NT2/D1 (cell line): ENCODE measurements at regions not wholly inside any gene's neighbourhood (a gene's known extent, or its start where the extent isn't known, plus 50 kb on each side); places are given as distances from the start of the nearest gene placed in this dataset.
"Not testable (repeated sequence)": the region's sequence is repeated elsewhere in the genome, so short reads cannot be mapped to it uniquely, and the experiment has no call there.

Source experiments
- DNase-seq: peaks from one replicate; pipeline ENCODE4 v3.0.0-alpha.2; 2011; ENCODE audit warnings: low read depth, low spot score
- H3K27me3 ChIP-seq: 2 replicates; pipeline ENCODE4 v1.6.0; 2011; ENCODE audit warnings: mild to moderate bottlenecking; ENCODE audit not compliant: insufficient read length, insufficient read depth
- H3K36me3 ChIP-seq: 2 replicates; pipeline ENCODE4 v1.6.1; 2011; ENCODE audit warnings: mild to moderate bottlenecking, low read length, mixed read lengths; ENCODE audit not compliant: insufficient read depth, insufficient read length
- H3K4me1 ChIP-seq: 2 replicates; pipeline ENCODE4 v1.5.1; 2011; ENCODE audit not compliant: insufficient read depth, insufficient read length
- H3K4me3 ChIP-seq: 2 replicates; pipeline ENCODE4 v1.5.1; 2011; ENCODE audit warnings: low read depth; ENCODE audit not compliant: insufficient read length
- H3K9ac ChIP-seq: 2 replicates; pipeline ENCODE4 v1.6.0; 2011; ENCODE audit warnings: low read depth; ENCODE audit not compliant: insufficient read length
- H3K9me3 ChIP-seq: 2 replicates; pipeline ENCODE4 v1.5.1; 2011; ENCODE audit warnings: mild to moderate bottlenecking, low read length; ENCODE audit not compliant: insufficient read depth
- SUZ12 ChIP-seq: IDR thresholded peaks from 2 replicates; pipeline ENCODE4 v1.6.1; 2011; ENCODE audit not compliant: insufficient read length, insufficient read depth; ENCODE audit errors: extremely low read depth
- YY1 ChIP-seq: IDR thresholded peaks from 2 replicates; pipeline ENCODE4 v1.6.1; 2011; ENCODE audit not compliant: insufficient read length, insufficient read depth
- ZNF274 ChIP-seq: IDR thresholded peaks from 2 replicates; pipeline ENCODE4 v1.6.1; 2011; ENCODE audit warnings: mild to moderate bottlenecking, low read depth, low read length

- Histone ChIP-seq H3K36me3 (no peaks in the 10 kb centered on the region), H3K9ac (no peak overlapping the region), H3K27me3 (no peaks in the 10 kb centered on the region), H3K4me1 (no peaks in the 10 kb centered on the region), H3K9me3 (peaks cover 20% of the 10 kb centered on the region), H3K4me3 (no peak overlapping the region)
- TF ChIP-seq SUZ12 (no peak), YY1 (no peak), ZNF274 (no peak)
- DNase-seq: no peak
These were observed 391.4 kb upstream of the NDN start for GRCh38 chr15:24078310-24079029.

DNA sequence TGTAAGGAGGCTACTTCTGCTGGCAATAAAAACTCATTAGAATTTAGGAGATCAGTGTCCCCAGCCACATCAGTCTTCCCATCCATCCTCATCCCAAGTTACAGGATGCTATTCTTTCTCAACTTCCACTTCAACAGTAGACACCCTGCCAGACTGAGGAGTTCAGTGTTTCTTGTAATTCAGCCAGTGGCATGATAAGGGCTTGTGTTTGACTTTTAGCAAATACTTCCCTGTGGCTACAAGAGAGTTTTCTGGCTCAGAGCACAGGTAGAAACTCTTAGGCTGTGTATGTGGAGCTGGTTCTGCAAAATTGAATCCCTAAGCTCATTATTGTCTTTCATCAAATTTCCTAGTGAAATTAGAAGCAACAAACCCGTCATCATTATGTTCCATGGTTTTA is 401.8 kb upstream of the NDN start:
- H3K4me1 ChIP-seq, H3K4me3 ChIP-seq, H3K9ac ChIP-seq, H3K27me3 ChIP-seq, DNase-seq, H3K36me3 ChIP-seq: not testable (repeated sequence)
- H3K9me3 ChIP-seq: peaks cover 11% of the 10 kb centered on the region; the same call in 1 of the 2 replicates

GRCh38 chr15:24101503-24101902 is 414.4 kb upstream of the NDN start:
- H3K9ac ChIP-seq, H3K9me3 ChIP-seq, H3K4me3 ChIP-seq, H3K36me3 ChIP-seq, H3K4me1 ChIP-seq, H3K27me3 ChIP-seq, DNase-seq: not testable (repeated sequence)

DNA sequence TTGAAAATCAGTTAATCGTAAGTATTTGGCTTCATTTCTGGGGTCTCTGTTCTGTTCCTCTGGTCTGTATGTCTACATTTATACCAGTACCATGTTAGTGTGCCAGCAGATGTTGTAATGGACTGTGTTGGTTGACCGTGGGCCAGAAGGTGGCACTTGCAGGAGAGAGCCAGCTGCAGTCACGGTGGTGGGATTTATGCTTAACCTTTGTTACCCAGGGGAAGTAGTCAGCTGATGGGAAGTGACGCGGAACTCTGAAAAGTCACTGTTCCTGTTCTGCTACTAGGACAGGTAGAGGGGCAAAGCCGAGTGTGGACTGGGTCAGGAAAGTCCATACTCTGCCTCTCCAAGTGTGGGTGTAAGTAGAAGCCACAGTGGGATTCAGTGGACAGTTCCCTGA is 420.4 kb upstream of the NDN start:
- H3K27me3 ChIP-seq, H3K9me3 ChIP-seq, H3K4me3 ChIP-seq, DNase-seq, H3K4me1 ChIP-seq, H3K9ac ChIP-seq, H3K36me3 ChIP-seq: not testable (repeated sequence)

GRCh38 chr15:24107948-24108347 is 420.8 kb upstream of the NDN start:
- not testable (repeated sequence) for H3K9ac ChIP-seq, H3K9me3 ChIP-seq, DNase-seq, H3K4me1 ChIP-seq, H3K27me3 ChIP-seq, H3K36me3 ChIP-seq, H3K4me3 ChIP-seq

GRCh38 chr15:24108349-24108748 is 421.2 kb upstream of the NDN start:
- H3K36me3 ChIP-seq, H3K27me3 ChIP-seq, H3K4me1 ChIP-seq, H3K4me3 ChIP-seq, H3K9me3 ChIP-seq, H3K9ac ChIP-seq, DNase-seq: not testable (repeated sequence)

- not testable (repeated sequence) for H3K36me3 ChIP-seq, H3K9me3 ChIP-seq, H3K4me3 ChIP-seq, H3K4me1 ChIP-seq, DNase-seq, H3K9ac ChIP-seq, H3K27me3 ChIP-seq
These were observed 452.5 kb upstream of the NDN start for GRCh38 chr15:24139622-24140021.

- H3K4me3 ChIP-seq, H3K9me3 ChIP-seq, H3K27me3 ChIP-seq, H3K9ac ChIP-seq, DNase-seq, H3K4me1 ChIP-seq, H3K36me3 ChIP-seq: not testable (repeated sequence)
These were observed 458.0 kb upstream of the NDN start for GRCh38 chr15:24145070-24145469.

DNA sequence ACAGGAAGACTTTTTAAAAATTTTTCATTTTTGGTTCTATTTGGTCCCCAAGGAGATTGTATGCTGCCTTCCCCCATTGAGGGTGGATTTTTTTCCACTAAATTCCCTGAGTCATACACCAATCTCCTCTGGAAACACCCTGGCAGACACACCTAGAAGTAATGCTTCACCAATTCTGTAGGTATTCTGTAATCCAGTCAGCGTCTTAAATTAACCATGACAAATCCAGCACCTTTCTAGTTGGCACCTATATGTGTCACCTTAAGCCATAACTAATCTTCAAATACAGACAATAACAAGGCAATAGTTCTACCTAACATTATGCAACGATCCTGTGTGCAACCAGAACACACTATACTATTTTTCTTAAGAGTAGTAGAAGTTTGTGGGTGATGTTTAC is 459.1 kb upstream of the NDN start:
- no peaks in the 10 kb centered on the region for H3K4me1 ChIP-seq
- H3K4me3 ChIP-seq: no peak overlapping the region
- DNase-seq: no peak
- H3K27me3 ChIP-seq: no peaks in the 10 kb centered on the region
- no peak overlapping the region for H3K9ac ChIP-seq
- no peaks in the 10 kb centered on the region for H3K36me3 ChIP-seq
- TF ChIP-seq ZNF274 (no peak), YY1 (no peak), SUZ12 (no peak)
- no peaks in the 10 kb centered on the region for H3K9me3 ChIP-seq
